Uterus (tissue), 3 donors: ENCODE measurements at regions not wholly inside any gene's neighbourhood (a gene's known extent, or its start where the extent isn't known, plus 50 kb on each side); places are given as distances from the start of the nearest gene placed in this dataset.

Source experiments
- DNase-seq, 2 donors: peaks; one replicate each; pipeline ENCODE4 v3.0.0-alpha.2; 2019 to 2020
- H3K27ac ChIP-seq, 2 donors: fragments of 200-600 bp; sonication (generic); 1 replicate in 1 of 2; 2 replicates in 1 of 2; pipeline ENCODE4 v1.5.1; 2016 to 2018
- H3K27me3 ChIP-seq, 2 donors: fragments of 200-600 bp; sonication (generic); one replicate each; pipeline ENCODE4 v1.5.1; 2018 to 2019; ENCODE audit warnings: control low read depth in 1 of 2
- H3K36me3 ChIP-seq, 2 donors: fragments of 200-600 bp; sonication (generic); one replicate each; pipeline ENCODE4 v1.5.1; 2019; ENCODE audit warnings: control low read depth in 1 of 2
- H3K4me1 ChIP-seq, 2 donors: fragments of 200-600 bp; sonication (generic); one replicate each; pipeline ENCODE4 v1.5.1; 2018 to 2019; ENCODE audit warnings: control low read depth in 1 of 2
- H3K4me3 ChIP-seq, 2 donors: fragments of 200-600 bp; sonication (generic); 1 replicate in 1 of 2; 2 replicates in 1 of 2; pipeline ENCODE4 v1.5.1; 2018 to 2019; ENCODE audit warnings: mild to moderate bottlenecking in 1 of 2
- H3K9me3 ChIP-seq, 2 donors: fragments of 200-600 bp; sonication (generic); one replicate each; pipeline ENCODE4 v1.5.1; 2019; ENCODE audit warnings: control low read depth in 1 of 2
- CTCF ChIP-seq, 4 experiments: fragments of 200-600 bp in 2 of 4; fragments of 450-650 bp in 2 of 4; sonication (generic) in 2 of 4; IDR thresholded peaks; one replicate each; pipeline ENCODE4 v1.5.1; 2016 to 2019; ENCODE audit warnings: antibody characterized with exemption in 4 of 4, mild to moderate bottlenecking in 2 of 4, moderate library complexity in 1 of 4
- POLR2A ChIP-seq, 2 donors: fragments of 450-650 bp; IDR thresholded peaks; one replicate each; pipeline ENCODE4 v1.6.1; 2016; ENCODE audit warnings: antibody characterized with exemption in 2 of 2, mild to moderate bottlenecking in 1 of 2, moderate library complexity in 1 of 2
- intact Hi-C: fragments of 100-400 bp; cut with DNase I; formaldehyde crosslinking; loops from one replicate; pipeline ENCODE4 v1.15.1; 2023; ENCODE audit warnings: low total_unique reads
- donor health status: DM: yes; HTN: yes; CAD: no.

GRCh38 chr13:64333888-64334287 is 2896.2 kb downstream of the PCDH9 start:
- intact Hi-C loops = no loop called here
- TF ChIP-seq CTCF (IDR thresholded peaks at IDR 0.05) (no peak), POLR2A (IDR thresholded peaks at IDR 0.05) (no peak)
- Histone ChIP-seq H3K27ac (no peak overlapping the region), H3K4me3 (no peak overlapping the region), H3K9me3 (no peaks in the 10 kb centered on the region), H3K27me3 (no peaks in the 10 kb centered on the region), H3K36me3 (no peaks in the 10 kb centered on the region), H3K4me1 (no peaks in the 10 kb centered on the region)
- DNase-seq = no peak

- TF ChIP-seq CTCF (IDR thresholded peaks at IDR 0.05) = no peak
- TF ChIP-seq POLR2A (IDR thresholded peaks at IDR 0.05) = no peak
- Histone ChIP-seq H3K27me3 (no peaks in the 10 kb centered on the region), H3K4me3 (no peak overlapping the region), H3K27ac (no peak overlapping the region), H3K9me3 (no peaks in the 10 kb centered on the region), H3K4me1 (no peaks in the 10 kb centered on the region), H3K36me3 (no peaks in the 10 kb centered on the region)
- DNase-seq = no peak
- intact Hi-C loops = no loop called here
These were observed 2898.1 kb downstream of the PCDH9 start for GRCh38 chr13:64332048-64332447.

DNA sequence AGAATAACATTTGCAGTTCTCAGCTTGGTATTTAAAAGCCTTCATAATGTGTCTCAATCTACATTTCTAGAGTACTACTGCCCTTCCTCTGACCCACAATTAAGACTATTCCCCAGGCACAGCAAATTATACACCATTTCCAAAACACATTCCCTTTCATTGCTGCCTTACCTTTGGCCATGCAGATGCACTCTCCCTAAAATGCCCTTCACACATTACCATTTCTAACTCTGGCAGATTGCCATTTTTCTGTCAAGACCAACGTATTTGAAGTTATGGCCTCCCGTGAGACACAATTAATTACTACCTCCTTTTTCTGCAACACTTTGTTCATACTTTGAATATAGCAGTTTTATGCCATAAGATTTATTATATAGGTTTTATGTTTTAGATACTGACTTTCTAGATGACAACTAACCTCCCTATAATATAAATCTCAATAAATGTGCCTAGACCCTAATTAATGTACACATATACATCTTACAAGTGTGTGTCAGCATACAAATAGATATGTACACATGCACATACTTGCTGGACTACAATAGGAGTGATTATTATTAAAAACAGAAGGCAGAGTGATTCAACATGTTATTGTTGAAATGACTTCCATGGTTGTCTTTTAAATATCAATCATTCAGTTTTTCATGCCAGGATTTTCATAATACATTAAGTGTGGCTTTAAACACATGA is 2902.5 kb downstream of the PCDH9 start:
- Histone ChIP-seq H3K27ac (no peak overlapping the region), H3K36me3 (no peaks in the 10 kb centered on the region), H3K4me3 (no peak overlapping the region), H3K27me3 (no peaks in the 10 kb centered on the region), H3K9me3 (no peaks in the 10 kb centered on the region), H3K4me1 (no peaks in the 10 kb centered on the region)
- TF ChIP-seq CTCF (IDR thresholded peaks at IDR 0.05) = no peak
- no peak for TF ChIP-seq POLR2A (IDR thresholded peaks at IDR 0.05)
- DNase-seq = no peak
- intact Hi-C loops = no loop called here

DNA sequence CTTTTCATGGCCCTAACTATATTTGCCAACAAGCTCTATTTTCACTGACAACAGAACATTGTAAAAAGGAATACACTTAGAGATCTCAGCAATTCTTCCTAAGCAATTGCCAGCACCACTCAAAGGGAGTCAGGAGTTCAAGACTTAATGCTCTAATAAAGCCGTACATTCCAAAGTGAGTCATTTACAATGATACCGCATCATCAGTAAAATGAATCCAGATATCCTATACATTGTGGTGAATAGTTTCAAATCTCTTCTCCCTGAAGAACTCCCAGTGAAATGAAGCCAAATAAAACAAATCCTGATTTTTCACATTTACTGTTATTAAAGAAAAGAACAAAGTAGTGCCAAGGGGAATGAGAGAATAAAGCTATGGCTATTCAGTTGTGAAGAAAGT is 2898.7 kb upstream of the PCDH20 start:
- DNase-seq = no peak
- TF ChIP-seq POLR2A (IDR thresholded peaks at IDR 0.05) (no peak), CTCF (IDR thresholded peaks at IDR 0.05) (no peak)
- no peaks in the 10 kb centered on the region for H3K27me3 ChIP-seq
- H3K4me1 ChIP-seq = no peaks in the 10 kb centered on the region
- intact Hi-C loops = no loop called here
- no peak overlapping the region for H3K4me3 ChIP-seq
- peaks cover 0 to 3% of the 10 kb centered on the region in 2 donors for H3K36me3 ChIP-seq
- H3K9me3 ChIP-seq = no peaks in the 10 kb centered on the region
- H3K27ac ChIP-seq = no peak overlapping the region

GRCh38 chr13:64311948-64312347 is 2896.3 kb upstream of the PCDH20 start:
- Histone ChIP-seq H3K36me3 (peaks cover 0 to 3% of the 10 kb centered on the region in 2 donors), H3K27ac (no peak overlapping the region), H3K9me3 (no peaks in the 10 kb centered on the region), H3K27me3 (no peaks in the 10 kb centered on the region), H3K4me3 (no peak overlapping the region), H3K4me1 (no peaks in the 10 kb centered on the region)
- intact Hi-C loops = no loop called here
- no peak for DNase-seq
- no peak for TF ChIP-seq CTCF (IDR thresholded peaks at IDR 0.05)
